Suppressor macrophage (primary cell): ENCODE measurements at regions not wholly inside any gene's neighbourhood (a gene's known extent, or its start where the extent isn't known, plus 50 kb on each side); places are given as distances from the start of the nearest gene placed in this dataset.

Experiments
- DNase-seq, 4 experiments: peaks; one replicate each; pipeline ENCODE4 v3.0.0-alpha.2; 2020 to 2022

DNA sequence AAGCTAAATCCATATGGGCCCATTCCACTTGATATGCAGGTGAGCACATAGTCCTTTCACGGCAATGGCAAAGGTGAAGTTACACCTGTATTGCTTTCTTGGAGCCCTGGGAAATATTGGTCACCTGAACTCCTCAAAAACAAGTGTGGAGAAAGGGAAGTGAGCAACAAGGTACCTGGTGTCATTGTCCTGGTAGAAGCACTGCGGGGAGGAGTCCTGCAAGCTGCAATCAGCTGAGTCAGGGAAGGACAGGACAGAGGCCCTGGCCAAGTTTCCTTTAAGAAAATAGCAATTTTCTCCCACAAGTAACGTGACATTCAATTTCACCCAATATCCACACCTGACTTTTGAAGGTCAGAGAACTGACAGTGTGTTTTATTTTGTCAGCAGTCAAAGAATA is 389.1 kb downstream of the IRS2 start:
- no peak for DNase-seq

DNA sequence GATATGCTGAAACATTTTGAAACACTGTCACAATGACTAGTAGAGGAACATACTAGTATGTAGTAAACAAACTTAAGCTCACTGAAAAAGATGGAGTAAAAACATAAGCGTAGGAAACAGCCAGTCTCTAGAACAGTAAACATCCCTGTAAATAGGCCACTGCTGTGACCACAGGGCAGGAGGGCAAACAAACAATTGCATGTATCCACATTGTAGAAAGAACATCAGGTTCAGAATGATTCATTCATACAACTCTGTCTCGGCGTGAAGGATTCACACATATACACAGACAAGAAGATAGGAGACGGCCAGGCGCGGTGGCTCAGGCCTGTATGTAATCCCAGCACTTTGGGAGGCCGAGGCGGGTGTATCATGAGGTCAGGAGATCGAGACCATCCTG is 390.1 kb downstream of the IRS2 start:
- DNase-seq: no peak

DNA sequence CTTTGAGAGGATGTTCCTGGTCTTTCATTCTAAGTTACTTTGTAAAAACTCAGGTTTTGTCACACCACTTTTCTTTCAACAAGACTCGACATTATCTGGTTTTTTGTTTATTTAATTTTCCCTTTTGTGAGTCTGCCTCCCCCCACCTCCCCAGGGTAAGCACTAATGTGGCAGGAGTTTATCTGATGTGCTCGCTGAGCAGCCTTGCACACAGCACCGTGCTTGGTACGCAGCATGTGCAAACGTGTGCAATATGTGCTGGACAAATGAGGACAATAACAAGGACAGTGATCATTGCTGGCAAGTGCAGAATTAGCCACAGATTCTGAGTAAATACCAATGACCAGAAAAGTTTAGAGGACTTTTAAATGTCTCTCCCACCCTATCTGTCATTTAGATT is 391.4 kb downstream of the IRS2 start:
- DNase-seq: no peak

DNA sequence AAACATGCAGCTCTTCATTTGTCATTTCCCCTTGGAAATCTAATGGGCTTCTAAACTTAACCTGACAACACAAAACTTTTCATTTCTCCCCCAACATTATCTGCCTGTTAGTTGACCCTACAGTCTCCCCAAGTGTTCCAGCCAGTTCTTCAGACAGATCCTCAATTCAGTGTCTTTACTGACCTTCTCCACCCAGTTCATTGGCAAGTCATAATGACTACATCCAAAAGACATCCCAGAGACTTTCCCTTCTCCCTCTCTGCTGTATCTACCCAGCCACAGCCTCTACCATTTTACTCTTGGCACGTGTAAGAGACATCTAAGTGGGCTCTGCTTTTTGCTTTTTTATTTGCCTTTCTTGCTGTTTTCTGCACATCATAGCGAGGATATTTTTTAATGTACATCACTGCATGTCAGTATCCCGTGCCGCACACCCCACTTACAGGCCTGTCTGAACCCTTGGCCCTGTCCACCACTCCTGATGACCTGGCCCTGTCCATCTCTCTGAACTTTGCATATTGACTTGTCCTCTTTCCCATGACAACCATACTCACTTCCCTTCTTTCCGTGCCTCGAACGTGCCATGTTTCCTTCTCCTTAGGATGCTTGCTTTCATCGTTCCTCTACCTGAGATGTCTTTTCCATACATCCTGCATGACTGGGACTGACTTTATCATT is 391.9 kb downstream of the IRS2 start:
- DNase-seq: no peak

DNA sequence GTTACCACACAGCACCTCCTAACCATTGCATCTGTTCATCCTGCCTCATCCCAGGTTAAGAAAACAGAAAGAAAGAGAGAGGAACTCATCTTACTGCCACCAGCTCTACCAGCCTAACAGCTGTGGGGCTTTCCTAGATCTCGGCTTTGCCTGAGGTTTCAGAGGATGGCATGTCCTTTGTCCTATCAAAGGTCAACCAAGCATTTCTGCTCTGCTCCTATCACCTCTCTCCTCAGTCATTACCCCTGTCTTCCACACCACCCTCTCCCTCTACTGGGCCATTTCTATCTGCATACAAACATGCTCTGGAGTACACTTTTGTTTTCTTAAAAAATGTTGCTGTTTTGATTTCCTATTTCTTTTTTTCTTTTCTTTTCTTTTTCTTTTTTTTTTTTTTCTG is 393.3 kb downstream of the IRS2 start:
- no peak for DNase-seq

DNA sequence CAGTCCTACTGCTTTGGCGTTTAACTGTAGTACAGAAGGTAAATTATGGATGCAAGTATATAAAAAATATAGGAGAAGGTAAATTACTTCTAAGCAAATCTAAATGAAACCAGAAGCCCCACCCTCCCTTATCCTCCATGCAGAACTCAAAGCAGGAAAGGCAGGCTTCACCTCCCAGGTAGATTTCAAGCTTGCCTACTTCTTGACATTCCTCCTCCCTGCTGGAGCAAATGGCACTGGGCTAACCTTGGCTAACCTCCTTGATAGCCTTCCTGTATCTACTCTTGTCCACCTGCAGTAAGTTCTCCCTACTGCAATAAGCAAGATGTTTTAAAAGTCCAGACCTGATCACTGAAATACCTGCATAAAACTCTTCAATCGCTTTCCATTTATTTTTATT is 396.0 kb downstream of the IRS2 start:
- no peak for DNase-seq

DNA sequence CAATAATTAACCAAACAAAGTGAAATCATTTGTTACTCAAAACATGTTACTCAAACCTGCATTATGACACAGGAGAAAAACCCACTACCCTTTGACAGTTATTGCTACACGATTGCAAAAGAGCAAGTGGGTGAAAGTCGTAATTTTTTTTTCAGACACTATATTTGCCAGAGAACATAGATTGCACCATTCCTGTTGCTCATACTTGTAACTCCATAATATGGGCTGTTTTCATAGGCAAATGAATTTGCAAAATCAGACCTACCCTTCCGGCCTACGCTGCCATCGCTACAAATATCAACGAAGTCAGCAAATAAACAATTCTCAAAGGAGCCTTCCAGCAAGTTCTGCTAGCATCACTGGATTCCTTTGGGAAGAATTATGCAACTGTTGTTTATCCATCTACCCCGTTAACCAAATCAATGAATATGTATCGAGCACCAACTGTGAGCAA is 396.5 kb downstream of the IRS2 start:
- DNase-seq: peak; percentile 65 to 88 (median 79)

DNA sequence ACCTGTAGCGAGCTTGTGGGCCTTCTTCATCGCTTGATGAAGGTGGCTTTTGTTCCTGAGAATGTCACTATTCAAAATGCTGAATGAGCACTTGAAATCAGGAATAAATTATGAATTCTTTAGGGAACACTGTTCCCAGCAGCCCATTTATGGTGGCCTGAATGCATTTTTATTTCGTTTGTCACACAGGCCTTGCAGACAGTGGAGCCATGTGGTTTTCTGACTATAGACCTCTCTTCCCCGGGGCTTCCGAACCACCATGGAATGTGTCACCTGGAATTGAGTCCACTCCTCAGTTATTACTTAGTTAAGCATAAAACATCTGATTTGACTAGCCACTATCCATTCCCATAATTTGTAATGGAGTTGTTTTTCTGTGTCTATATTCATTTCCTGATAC is 396.9 kb downstream of the IRS2 start:
- no peak for DNase-seq

DNA sequence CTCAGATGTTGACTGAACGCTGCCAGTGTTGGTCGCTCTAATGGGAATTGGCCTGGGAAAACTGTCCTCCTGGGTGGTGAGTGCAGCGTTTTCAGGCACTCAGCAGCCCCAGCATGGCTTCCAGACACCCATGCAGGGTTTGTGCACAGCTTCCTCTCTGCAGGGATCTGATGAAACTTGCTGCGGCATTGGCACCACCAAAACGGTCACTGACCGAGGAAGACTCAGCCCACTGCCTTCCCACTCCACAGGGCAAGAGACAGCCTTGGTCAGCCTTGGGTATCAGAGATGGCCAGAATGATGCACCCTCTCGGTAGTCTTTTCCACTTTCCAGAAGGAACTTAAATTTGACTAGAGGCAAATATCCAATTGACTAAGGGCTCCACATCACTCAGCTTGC is 398.9 kb downstream of the IRS2 start:
- peak; percentile 69 to 88 (median 83) for DNase-seq

DNA sequence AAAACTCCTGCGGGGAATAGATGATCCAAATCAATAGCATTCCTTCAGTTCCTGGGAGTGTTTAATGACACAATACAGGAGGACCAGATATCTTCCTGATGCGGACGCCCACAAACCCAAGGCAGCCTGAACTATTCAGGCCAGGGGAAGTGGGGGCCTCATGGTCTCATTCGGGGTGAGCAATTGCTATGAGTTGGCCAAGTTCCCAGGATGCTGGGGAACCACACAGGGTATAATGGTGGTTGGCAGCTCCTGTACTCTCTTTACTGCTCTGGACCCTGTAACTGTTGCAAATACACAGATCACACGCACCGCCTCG is 401.2 kb downstream of the IRS2 start:
- peak; percentile 46 to 72 (median 64) for DNase-seq

DNA sequence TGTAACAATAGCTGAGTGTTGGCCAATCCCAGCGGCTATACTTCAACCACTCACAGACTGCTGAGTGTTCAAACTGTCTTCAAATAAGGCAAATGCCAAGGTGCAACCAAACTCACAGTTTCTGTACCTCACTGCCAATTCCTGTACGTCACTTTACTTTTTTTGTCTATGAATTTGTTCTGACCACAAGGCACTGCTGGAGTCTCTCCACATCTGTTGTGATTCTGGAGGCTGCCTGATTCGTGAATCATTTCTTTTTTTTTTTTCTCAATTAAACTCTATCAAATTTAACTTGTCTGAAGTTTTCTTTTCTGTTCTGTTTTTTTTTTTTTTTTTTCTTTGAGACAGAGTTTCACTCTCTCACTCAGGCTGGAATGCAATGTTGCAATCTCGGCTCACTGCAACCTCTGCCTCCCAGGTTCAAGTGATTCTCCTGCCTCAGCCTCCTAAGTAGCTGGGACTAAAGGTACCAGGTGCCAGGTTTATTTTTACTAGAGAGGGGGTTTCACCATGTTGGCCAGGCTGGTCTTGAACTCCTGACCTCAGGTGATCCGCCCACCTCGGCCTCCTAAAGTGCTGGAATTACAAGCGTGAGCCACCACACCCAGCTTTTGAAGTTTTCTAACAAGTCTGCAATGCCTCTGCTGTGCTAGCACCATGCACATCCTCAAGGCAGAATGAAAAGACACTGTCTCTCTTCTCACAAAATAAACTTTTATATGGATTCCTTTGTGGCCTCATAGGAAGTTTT is 401.7 kb downstream of the IRS2 start:
- DNase-seq: no peak

DNA sequence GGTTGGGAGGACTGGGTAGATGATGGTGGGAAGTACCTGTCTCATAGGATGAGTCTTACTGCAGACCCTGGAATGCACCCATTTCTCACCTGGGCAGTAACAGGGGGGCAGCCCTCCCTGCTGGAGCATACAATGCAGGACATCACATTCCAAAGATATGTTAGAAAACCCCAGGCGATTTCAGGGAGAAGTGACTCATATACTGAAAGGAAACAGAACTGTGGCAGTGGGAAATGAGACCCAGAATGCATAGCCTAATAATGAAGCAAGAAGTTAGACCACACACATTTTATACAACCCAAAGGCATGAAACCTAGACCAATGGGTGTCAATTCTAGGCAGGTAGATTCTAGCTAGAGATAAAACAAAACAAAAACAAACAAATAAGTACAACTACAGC is 402.7 kb downstream of the IRS2 start:
- DNase-seq: peak in 1 of 4 experiments; percentile 18

DNA sequence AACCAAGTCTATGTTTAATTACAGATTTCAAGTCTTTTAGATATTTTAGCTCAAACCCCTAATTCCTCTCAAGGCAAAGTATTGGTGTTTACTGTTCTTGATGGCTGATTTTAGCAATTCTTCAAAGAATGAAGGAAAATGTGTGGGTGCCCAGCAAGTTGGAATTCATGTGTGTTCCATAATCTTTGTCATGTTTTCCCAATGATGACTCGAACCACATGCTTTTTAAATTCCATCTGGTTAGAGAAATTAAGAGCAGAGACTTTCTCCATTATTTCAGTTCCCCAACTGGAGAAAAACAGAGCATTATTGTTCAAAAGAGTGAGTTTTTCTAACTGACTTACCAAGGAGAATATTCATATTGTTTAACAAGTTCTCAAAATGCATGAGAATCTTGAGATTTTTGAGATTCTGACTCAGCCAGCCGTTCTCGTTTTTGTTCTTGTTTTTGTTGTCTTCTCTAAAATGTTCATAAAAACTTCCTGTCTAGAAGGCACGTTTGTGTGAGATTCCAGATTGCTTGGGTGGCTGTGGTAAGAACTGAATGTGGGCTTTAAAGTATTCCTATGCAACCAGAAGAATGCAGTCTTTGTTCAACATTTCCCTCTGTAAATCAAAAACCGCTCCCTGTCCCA is 404.7 kb downstream of the IRS2 start:
- peak; percentile 42 to 69 (median 51) for DNase-seq

DNA sequence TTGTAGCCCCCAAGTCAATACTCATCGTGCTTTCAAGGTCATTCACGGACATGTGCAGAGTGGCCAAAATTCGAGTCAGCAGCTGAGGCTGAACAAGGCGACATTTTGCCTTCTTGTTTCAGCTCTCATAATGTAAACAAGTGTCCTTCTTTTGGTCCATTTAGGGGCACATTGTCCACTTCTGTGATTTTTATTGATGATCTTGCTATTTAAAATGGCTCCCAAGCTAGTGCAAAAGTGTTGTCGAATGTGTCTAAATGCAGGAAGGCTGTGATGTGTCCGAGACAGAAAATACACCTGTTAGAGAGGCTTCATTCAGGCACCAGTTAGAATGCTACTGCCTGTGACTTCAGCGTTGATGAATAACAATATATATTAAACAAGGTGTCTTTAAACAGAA is 405.9 kb downstream of the IRS2 start:
- no peak for DNase-seq

DNA sequence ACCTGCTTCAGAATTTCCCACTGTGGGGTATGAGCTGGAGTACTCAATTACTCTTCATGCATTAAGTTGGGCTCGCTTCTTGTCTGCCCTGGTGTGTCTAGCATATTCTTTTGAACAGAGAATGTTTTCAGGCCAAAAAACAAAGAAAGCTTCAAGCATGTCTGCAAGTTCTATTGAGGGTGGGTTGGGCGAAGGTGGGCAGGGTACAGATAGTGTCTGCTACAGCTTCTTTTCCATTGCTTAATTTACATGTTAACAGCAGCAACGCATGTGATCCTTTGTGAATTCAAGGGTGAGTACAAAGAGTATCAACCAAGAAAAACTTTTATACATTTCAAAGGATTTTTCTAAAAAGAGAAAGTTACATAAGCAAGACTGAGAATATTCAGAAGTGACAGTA is 406.5 kb downstream of the IRS2 start:
- no peak for DNase-seq

DNA sequence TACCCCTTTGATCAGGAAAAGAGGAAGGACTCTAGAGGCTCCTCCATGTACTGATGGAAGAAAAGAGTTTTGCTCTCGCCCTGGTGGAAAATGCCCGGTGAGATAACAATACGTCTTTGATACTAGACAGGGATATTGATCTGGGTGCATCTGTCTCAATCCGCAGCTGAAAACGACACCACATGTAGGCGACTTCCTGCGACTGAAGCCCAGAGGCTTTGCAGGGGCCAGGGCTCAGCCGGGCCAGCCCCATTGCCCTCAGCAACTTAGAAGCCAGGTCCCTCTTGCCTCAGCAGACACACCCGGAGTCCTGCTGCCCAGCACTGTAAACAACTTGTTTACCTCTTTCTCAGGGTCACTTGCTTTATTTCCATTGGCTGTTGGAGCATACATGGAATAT is 409.4 kb downstream of the IRS2 start:
- no peak for DNase-seq

DNA sequence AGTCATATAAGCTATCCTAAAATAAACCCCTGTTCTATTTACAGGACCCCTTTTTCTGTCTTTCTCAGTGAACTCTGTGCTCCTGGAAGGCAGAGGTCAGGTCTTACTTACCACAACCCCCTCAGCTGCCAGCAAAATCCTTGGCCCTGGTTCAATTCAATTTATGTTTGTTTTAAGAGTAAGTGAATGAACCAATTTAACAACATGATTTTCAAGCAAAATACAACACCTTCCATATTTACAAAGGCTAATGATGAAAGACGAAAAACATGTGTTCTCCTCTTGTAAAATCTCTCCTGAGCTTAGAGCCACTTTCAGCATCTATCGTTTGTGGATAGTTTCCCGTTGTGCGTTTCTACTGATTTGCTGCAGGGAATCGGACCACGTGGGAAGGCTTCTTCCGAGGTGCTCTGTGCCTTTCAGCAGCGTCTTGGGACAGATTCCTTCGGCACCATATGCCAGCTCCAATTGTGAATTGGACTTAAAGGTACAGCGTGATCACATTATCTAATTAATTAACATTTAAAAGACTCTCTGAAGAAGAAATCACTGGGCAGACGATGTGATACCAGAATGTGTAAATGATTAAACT is 411.7 kb downstream of the IRS2 start:
- no peak for DNase-seq

DNA sequence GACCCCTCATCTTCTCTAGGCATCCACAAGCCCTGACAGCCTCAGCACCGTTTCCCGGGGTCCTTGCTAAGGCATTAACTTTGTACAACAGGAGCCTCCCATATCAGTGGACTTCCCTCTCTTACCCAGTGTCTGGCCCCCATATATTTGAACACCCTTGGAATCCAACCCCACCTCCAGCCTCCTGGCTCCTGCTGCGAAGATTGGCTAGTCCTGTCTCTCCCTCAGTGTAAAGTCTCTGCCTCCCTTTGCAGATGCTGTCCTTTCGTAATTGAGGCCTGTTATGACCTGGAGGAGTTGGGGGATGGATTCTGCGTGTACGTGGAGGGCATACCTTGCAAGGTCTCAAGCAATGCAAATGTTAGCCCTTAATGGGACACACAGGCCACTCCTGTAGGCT is 413.7 kb downstream of the IRS2 start:
- DNase-seq: no peak

DNA sequence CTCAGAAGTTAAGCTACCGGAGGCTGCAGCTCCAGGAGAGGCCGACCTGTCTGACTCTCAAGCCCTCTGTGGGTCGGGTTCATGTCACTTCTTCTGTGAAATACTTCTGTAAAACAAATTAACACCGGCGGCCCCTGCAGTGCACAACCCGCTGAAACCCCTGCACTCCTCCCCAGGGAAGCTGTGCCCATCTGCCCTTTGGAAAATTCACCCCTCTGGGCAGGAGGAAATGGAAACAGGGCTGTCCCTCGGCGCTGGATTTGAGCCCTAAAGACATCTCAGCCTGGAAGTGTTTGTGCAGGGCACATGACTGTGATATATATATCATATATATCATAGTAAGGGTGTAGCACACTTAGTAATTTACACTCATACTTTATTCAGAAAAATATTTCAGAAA is 415.3 kb downstream of the IRS2 start:
- DNase-seq: no peak

DNA sequence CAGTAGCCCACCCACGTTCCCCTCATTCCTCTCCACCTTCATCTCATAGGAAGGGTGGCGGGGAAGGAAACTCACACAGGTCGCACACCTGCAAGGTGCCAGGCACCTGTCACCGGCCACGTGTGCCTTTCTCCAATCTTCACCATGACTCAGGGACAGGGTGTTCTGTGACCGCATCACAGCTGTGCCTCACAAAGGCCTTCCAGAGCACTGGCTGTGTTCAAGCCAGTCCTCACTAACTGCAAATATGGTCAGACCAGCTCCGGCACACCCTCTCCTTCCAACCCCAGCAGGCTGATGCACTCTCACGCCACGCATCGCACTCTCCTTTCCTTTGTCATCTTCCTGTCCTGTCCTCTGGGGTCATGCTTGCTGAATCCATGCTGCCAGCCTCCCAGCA is 415.9 kb downstream of the IRS2 start:
- no peak for DNase-seq

DNA sequence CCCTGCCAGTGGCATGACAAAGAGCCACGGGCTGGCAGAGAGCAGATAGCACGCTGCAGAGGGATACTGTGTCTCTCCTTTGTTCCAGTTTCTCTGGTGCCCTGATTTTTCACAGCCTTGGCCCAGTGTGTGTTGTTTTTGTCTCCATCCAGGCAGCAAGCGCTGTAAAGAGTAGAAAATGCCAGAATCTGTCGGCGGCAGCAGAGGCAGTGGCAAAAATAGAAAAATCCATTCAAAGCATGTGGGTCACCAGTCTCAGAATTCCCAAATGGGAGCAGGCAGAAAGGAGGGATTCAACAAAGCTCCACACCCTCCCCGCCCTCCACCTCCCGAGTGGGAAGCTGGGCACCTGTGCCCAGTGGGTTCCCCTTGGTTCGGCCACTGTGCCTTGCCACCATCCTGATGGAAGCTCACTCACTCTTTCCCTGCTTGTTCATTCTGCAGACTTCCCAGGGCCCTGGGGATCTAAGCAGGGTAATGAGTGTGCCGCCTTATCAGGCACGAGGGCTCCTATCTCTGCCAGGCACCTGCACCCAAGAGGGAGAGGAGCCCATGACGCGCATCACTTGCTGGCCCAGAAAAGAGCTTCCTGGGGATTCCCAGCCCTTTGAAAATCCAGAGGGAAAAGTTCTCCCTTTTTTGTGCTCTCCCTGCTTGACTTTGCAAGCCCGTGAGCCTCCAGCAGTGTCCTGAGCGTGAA is 416.9 kb downstream of the IRS2 start:
- DNase-seq: no peak

DNA sequence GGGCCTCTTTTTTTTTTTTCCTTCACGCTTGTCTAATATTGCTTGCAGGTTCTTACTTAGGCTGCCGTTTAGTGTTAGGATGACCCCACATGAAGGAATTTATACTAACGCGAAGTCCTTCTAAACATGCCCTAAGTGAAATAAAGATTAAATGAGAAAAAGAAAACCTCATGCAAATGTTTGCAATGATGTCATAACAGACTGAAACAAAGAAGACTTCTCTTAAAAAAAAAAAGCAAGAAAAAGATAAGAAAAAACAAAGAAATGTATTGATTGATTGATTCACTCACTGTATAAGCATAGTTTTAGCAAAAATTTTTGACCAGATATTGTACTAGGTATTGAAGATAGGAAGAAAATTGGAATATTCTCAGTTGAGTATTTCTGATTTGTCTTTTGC is 418.2 kb downstream of the IRS2 start:
- no peak for DNase-seq

DNA sequence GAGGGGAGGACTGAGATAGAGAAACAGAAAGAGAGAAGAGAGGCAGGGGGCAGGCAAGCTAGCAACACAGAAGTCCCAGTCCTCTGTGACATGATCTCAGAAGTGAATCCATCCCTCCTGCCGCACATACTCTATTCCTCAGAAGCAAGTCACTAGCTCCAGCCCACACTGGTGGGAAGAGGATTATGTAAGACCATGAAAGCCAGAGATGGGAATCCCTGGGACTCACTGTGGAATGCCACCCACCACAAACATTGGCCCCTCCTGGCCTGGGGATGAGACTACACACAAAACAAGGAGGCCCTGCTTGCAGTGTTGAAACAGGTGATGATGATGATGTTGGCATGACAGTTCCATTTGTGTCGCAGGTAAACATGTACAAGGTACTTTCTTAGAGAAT is 419.9 kb downstream of the IRS2 start:
- no peak for DNase-seq
